GM12873 (cell line): ENCODE measurements at regions not wholly inside any gene's neighbourhood (a gene's known extent, or its start where the extent isn't known, plus 50 kb on each side); places are given as distances from the start of the nearest gene placed in this dataset.

ENCODE experiments used
- CTCF ChIP-seq: IDR thresholded peaks from 2 replicates; pipeline ENCODE4 v1.5.1; 2012; ENCODE audit warnings: low read depth, mild to moderate bottlenecking, moderate library complexity, low read length, control low read depth; ENCODE audit not compliant: insufficient read depth; ENCODE audit errors: missing control alignments

- no peak for TF ChIP-seq CTCF
These were observed 223.3 kb upstream of the TPRG1 start for GRCh38 chr3:188948281-188948996.

DNA sequence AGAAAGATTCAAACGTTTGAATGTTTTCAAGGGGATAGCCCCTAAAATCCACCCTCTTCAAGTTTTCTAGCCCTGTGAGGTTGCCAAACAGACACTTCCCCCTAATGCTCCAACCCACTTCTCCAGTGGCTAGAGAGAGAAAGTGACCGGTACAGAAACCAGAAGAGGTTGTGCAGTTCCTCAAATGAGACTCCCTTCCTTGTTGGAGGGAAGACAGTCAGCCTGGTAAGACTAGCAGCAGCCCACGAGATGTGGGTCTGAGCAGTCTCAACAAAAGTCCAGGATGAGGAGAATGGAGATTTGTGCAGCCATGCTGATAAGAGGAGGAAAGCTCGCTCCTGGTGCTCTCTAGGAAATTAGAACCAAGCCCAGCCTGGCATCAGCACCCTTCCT lies 222.8 kb upstream of the TPRG1 start:
- no peak for TF ChIP-seq CTCF

DNA sequence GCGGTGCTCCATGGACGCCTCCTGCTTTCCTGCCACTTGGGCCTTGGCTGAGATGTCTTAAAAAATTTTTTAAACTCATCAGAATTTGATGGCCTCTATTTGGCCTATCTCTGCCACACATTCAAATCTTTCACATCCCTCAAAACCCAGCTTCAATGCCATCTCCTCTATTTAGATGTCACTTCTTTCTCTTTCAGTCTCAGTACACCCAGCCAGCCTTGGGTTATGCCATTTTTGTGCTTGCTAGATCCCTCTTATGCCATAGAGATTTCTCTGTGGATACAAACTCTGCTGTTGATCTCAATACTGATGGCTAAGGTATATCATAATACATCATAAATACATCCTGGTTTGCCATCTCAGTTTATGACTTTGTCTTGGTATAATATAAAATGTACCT lies 222.3 kb upstream of the TPRG1 start:
- TF ChIP-seq CTCF = no peak

- TF ChIP-seq CTCF = no peak
These were observed 221.8 kb upstream of the TPRG1 start for GRCh38 chr3:188949996-188950395.

DNA sequence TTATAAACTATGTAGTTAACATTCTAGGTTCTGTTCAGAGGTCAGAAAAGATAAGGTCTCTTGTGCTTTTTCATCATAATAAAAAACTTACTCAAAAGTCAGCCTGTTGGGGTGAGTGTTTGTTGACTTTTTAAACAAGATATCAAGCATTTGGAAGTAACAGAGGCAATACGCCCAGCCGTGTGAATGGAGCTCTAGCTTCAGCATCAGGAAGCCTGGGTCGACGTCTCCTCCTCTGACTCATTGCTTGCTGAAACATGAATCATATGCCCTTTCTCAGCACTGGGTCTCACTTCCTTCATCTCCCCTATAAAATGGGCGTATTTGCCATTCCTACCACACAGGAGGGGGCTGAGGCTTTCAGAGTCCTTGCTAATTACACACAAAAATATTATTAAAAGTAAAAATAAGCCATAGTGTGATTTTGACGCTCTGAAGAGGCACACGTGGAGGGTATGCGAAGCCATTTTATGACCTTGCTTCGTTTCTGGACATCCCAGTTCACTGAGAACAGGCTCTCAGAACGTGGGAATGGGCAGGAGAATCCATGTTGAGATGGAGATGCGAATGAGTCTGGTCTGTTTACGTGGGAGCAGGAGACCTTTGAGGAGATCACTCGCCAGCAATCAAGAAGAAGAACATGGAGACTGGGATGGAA lies 220.8 kb upstream of the TPRG1 start:
- TF ChIP-seq CTCF = no peak

DNA sequence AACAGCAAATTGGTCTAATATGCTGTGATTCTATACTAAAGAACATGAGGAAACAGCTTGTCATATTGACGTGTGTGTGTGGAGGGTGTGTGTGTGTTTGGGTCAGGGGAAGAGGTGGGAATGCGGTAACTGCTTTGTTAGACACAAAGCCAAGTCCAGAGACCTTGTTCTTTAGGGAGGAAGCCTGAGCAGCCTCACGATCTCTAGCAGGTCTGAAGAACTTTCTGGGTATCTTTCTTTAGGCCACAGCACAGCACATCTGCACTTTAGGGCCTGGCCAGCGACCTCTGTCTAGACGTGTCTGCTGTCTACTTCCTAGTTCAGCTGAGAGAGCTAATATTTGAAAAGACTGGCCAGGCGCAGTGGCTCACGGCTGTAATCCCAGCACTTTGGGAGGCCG lies 220.0 kb upstream of the TPRG1 start:
- TF ChIP-seq CTCF = no peak

- peak; percentile 85 for TF ChIP-seq CTCF
These were observed 217.1 kb upstream of the TPRG1 start for GRCh38 chr3:188954590-188955208.
